Mucosa of descending colon (tissue), 3 donors: ENCODE measurements at regions not wholly inside any gene's neighbourhood (a gene's known extent, or its start where the extent isn't known, plus 50 kb on each side); places are given as distances from the start of the nearest gene placed in this dataset.

Experiments
- ATAC-seq: fragments of 200-7000 bp; cut with Tn5 transposase; one replicate; pipeline ENCODE4 v1.9.1; 2020; ENCODE audit warnings: mild to moderate bottlenecking, moderate library complexity
- DNase-seq, 3 donors: peaks; one replicate each; pipeline ENCODE4 v3.0.0-alpha.2; 2020
- H3K36me3 ChIP-seq: fragments of 200-600 bp; one replicate; pipeline ENCODE4 v1.8.0; 2021; ENCODE audit warnings: low read depth, mild to moderate bottlenecking
- H3K4me1 ChIP-seq: fragments of 200-600 bp; one replicate; pipeline ENCODE4 v1.8.0; 2021; ENCODE audit warnings: low read depth, mild to moderate bottlenecking
- H3K4me3 ChIP-seq: fragments of 200-600 bp; one replicate; pipeline ENCODE4 v1.8.0; 2021; ENCODE audit warnings: mild to moderate bottlenecking
- H3K9me3 ChIP-seq: fragments of 200-600 bp; one replicate; pipeline ENCODE4 v1.8.0; 2021; ENCODE audit warnings: mild to moderate bottlenecking
- CTCF ChIP-seq: fragments of 200-600 bp; IDR thresholded peaks from one replicate; pipeline ENCODE4 v1.8.0; 2022; ENCODE audit warnings: antibody characterized with exemption, mild to moderate bottlenecking
- intact Hi-C, 2 donors: fragments of 100-400 bp; cut with DNase I in 1 of 2; cut with micrococcal nuclease in 1 of 2; formaldehyde crosslinking; loops; one replicate each; pipeline versions ENCODE4 v1.11.0 to v1.11.1; 2022; cut with DNase I, micrococcal nuclease
- donor health status: DM: no; HTN: no; CAD: no; lungs with moderate emphysema.
- donor health status: DM: no; HTN: no; CAD: no.
- donor health status: DM: no; HTN: yes; CAD: no.

- no peak for TF ChIP-seq CTCF
- intact Hi-C loops, result no loop called here
- Histone ChIP-seq H3K9me3 (no peaks in the 10 kb centered on the region), H3K36me3 (no peaks in the 10 kb centered on the region), H3K4me3 (no peak overlapping the region), H3K4me1 (no peaks in the 10 kb centered on the region)
- no peak for ATAC-seq
- no peak for DNase-seq
Measured at GRCh38 chr13:109877809-109878208, 91.4 kb upstream of the IRS2 start.

- Histone ChIP-seq H3K4me3 (no peak overlapping the region), H3K9me3 (no peaks in the 10 kb centered on the region), H3K4me1 (no peaks in the 10 kb centered on the region), H3K36me3 (no peaks in the 10 kb centered on the region)
- ATAC-seq, result no peak
- no peak for DNase-seq
- intact Hi-C loops, result no loop called here
- TF ChIP-seq CTCF, result no peak
Measured at GRCh38 chr13:109875746-109876145, 89.4 kb upstream of the IRS2 start.

GRCh38 chr13:109874484-109875454 is 88.4 kb upstream of the IRS2 start:
- H3K4me3 ChIP-seq, result no peak overlapping the region
- H3K4me1 ChIP-seq, result peaks cover 2% of the 10 kb centered on the region
- no peak for TF ChIP-seq CTCF
- no peaks in the 10 kb centered on the region for H3K36me3 ChIP-seq
- intact Hi-C loops, result no loop called here
- no peaks in the 10 kb centered on the region for H3K9me3 ChIP-seq
- ATAC-seq (no peak), DNase-seq (no peak)

- intact Hi-C loops, result no loop called here
- no peak for DNase-seq
- Histone ChIP-seq H3K4me3 (no peak overlapping the region), H3K36me3 (no peaks in the 10 kb centered on the region), H3K4me1 (peaks cover 10% of the 10 kb centered on the region), H3K9me3 (no peaks in the 10 kb centered on the region)
- TF ChIP-seq CTCF, result no peak
- ATAC-seq, result no peak
Measured at GRCh38 chr13:109873351-109874123, 87.2 kb upstream of the IRS2 start.

GRCh38 chr13:109872864-109873263 is 86.5 kb upstream of the IRS2 start:
- DNase-seq (no peak), ATAC-seq (no peak)
- Histone ChIP-seq H3K36me3 (no peaks in the 10 kb centered on the region), H3K4me1 (peaks cover 10% of the 10 kb centered on the region), H3K4me3 (no peak overlapping the region), H3K9me3 (no peaks in the 10 kb centered on the region)
- intact Hi-C loops, result no loop called here
- no peak for TF ChIP-seq CTCF
